ENCODE measurements at regions not wholly inside any gene's neighbourhood (a gene's known extent, or its start where the extent isn't known, plus 50 kb on each side); places are given as distances from the start of the nearest gene placed in this dataset.
"Not testable (repeated sequence)": the region's sequence is repeated elsewhere in the genome, so short reads cannot be mapped to it uniquely, and the experiment has no call there.

DNA sequence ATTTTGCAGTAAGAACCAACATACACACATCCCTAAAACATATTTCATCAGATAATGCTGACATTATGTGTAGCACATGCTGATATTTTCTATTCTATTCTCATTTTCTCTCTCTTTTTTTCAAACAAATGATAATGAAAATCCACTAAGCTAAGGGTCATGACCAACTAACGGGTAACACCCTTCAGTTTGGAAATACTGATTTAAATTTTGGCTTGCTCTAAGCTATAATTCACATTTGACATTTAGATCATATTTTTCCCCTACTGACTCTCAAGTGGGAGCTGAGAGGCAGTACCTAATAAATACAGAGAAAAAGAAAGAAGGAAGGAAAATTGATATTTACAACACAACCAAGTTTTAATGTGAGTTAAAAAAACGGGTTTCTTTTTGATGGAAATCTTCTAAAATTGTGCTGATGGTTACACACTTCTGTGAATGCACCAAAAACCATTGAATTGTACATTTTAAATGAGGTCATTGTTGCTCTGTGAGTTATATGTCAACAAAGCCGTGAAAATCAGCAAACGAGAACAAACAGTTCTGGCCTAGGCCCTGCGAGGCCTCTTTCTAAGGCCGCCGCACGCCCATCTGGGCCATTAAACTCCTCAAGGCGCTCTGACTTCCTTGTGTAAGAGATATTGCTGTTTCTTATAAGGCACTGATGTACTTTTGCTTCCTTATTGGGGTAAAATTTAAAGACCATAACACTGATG lies 124.2 kb downstream of the GALR1 start:
- DNase-seq: no peak

DNA sequence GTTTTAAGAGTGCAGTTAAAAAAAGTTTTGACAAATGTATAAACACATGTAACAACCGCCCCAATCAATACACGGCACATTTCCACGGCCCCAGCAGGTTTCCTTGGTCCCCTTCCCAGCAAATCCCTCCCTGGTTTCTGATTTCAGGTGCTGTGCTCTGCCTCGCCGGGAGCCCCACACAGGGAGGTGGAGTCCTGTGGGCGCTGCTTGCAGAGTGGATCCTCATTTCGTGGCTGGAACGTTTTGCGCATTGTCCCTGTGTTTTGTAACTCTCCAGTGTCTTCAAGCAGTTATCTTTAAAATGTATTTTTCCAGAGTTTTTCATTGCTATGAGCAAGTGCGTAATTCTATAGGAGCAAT lies 124.8 kb downstream of the GALR1 start:
- no peak for DNase-seq

DNA sequence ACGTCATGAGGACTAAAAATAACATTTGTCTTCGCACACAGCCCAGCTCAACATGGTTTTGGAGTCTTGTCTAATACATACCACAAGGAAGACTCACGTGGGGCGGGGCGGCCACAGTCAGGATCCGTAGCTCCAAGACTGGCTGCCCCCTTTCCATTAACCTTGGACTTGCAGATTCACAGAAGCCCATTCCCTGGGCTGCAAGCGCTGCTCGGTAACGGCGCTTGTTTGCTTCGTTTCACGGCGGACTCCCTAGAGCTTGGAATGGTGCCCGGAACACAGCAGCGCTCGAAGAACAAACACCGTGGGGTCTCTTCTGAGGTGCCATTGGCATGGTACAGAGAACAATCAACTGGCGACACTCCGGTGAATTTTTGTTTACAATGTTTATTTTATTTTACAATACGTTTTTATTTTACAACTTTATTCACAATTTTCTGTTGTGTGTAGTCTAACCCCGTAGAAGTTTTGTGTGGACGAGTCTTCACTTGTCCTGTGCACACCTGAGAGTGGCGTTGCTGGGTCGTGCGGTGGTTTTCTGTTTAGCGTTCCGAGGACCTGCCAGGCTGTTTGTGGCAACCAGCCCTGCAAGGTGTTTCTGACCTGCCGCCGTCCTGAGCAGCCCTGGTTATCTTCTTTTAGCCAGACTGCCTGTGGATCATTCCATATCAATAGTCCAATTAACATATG lies 126.5 kb downstream of the GALR1 start:
- DNase-seq: no peak

DNA sequence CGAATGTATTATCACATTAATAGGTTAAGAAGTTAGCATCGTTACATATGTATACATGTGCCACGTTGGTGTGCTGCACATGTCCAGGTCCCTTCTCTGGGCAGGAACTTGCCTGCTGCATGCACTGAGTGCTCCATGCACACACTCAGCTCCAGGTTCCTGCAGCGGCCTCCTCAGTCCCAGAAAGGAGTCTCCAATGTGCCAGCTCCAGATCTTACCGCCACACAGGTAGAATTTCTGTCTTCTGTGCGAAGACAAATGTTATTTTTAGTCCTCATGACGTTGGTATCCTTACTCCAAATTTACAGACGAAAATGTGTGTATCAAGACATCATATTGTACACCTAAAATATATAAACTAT lies 127.1 kb downstream of the GALR1 start:
- no peak for DNase-seq

DNA sequence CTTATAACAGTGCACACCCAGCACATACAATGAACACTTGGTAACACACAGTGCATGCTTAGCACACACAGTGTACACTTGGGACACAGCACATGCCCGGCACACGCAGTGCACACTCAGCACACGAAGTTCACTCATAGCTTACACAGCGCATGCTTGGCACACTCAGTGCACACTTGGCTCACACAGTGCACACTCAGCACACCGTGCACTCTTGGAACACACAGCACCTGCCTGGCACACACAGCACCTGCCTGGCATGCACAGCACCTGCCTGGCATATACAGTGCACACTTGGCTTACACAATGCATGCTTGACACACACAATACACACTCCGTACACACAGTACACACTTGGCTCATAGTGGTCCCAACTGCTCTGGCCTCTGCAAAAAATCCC lies 128.2 kb downstream of the GALR1 start:
- DNase-seq: no peak

DNA sequence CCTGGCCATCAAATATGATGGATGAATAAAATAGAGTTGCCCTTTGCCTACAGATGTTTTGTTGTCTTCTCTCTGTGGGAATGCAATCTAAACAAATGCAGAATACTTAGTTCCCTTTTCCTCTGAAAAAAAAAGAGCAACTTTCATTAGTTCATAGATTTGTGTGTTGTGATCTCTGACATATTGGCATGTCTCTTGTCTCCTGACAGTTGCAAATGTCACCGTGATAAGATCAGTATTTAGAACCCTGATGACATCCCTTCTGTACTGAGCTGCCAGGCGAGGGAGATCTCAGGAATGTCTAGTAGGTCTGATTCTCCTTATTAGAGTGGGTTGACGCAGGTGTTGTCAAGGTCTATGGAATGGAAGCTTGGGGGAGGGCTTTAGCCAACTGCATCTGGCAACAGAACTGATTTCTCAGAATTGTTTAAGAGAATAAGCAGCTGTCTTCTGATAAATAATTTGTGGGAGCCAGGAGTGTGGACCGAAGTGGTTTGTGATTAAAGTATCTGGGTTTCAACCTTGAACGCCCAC lies 130.4 kb downstream of the GALR1 start:
- DNase-seq: no peak

DNA sequence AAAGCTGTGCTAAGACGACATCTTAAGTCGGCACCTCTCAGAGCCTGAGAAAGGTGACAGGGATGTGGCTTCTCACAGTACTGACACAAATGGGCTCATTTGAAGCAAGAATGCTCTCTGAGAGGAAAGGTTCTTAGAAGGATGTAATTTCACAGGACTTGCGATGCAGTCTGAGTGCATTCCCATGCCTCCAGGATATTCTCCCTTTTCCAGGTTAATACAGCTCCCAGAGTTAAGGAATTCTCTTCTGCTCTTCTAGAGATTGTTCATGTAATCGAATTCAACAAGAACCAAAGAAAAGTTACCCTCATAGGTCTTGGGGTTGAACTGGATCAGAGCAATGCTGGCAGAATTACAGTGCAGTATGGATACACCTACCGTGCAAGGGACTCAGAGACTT lies 131.0 kb downstream of the GALR1 start:
- DNase-seq: no peak

DNA sequence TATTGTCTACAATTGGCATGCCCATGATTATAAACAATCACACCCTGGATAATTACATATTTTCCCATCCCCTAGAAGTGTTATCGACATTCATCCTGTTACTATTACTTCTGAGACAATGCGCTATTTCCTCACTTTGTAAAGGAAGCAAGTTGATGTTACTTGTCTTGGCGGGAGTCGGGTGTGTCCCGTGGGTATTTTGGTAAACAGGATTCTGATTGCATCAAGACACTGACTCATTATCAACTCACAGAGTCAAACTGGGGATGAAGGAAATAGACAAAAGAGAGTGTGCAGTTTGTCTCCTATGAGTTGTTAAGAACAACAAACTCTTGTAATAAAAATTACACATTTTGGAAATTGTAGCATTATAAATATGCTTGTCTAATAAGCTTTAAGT lies 142.7 kb downstream of the GALR1 start:
- DNase-seq: no peak

DNA sequence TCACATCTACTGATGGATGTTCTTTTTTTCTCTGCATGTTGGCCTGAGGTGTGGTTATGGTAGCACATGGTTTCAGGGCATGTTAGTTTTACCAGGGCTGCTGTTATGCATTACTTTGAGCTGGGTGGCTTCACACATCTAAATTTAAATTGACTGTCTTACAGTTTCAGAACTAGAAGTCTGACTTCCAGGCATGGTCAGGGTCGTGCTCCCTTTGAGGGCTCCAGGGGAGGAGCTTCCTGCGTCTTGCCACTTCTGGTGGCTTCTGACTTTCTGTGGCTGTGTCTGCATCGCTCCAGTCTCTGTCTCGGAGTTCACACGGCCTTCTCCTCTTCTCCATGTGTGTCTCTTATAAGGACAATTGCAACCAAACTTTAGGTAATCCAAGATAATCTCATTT lies 143.9 kb downstream of the GALR1 start:
- no peak for DNase-seq

DNA sequence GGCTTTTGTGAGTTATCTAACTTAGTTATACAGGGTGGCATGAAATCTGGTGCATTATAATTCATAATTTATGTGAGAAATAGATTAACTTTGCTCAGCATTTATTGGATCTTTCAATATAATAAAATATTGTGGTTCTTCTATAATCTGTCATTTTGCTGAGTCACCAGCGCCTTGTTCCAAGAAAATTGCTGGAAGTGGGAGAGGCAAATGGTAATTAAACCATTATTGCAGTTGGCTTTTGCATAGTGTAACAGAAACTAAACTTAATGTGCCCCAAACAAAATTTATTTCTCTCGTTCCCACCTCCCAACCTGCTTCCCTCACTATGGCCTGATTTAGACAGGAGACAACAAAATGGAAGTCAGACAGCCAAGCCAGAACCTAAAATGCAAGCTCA lies 146.3 kb downstream of the GALR1 start:
- no peak for DNase-seq

DNA sequence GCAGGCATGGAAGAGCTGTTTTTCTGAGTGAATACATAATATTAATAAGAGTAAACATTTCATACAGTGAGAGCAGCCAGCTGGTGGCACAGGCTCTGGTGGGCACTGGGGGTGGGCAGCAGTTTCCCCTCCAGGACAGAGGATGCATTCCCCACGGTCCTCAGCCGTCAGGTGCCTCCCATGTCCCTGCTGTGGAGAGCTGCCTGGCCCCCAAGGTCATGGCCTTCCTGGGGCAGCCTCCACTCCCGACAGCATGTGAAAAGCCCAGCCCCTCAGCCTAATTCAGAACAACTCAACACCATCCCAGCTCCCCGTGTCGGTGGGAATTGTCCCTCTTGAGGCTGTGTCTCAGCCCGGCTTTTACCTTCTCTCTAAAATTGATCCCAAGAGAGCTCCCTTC lies 147.4 kb downstream of the GALR1 start:
- DNase-seq: no peak

DNA sequence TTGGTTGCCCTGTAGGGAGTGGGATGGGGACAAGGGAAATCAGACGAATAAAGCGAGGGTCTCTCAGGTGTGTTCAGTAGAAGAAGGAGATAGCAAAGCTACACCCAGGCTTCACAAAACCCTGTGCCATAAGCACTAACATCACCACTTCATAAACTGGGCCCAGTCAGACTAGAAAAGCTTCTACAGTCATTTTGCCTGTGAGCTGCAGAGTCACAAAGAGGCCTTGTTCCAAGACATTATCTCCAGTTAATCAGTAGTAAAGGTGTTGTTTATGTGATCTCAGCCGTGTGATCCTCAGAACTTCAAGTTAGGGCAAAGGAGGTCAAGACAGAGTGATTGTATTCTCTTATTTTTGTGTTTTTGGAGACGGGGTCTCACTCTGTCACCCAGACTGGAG lies 148.0 kb downstream of the GALR1 start:
- DNase-seq: no peak

DNA sequence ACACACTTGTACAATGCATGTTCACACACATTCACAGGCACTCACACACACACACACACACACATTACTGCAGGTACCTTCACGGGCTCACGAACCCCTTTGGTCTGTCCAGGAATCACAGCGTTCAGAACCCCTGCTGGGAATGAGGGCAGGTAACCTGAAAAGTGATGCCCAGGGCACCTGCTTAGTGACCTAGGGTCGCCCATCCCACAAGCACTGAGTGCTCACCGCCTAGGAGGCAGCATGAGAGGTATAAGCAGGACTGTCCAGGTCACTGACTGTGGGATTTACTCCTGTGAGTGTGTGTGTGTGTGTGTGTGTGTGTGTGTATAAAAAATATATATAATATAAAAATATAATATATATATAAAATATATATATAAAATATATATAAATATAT lies 150.9 kb downstream of the GALR1 start:
- DNase-seq: no peak

DNA sequence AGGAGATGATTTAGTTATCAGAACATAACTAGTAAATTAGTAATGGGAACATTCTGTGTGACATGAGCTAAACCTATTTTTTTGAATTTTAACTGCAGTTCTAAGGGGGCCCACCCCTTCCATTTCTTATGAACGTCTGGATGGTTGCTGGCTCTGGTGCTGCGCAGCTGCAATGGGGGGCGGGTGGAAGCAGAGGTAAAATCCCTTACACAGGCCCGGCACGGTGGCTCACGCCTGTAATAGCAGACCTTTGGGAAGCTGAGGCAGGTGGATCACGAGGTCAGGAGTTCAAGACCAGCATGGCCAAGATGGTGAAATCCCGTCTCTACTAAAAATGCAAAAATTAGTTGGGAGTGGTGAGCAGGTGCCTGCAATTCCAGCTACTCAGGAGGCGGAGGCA lies 151.5 kb downstream of the GALR1 start:
- no peak for DNase-seq

DNA sequence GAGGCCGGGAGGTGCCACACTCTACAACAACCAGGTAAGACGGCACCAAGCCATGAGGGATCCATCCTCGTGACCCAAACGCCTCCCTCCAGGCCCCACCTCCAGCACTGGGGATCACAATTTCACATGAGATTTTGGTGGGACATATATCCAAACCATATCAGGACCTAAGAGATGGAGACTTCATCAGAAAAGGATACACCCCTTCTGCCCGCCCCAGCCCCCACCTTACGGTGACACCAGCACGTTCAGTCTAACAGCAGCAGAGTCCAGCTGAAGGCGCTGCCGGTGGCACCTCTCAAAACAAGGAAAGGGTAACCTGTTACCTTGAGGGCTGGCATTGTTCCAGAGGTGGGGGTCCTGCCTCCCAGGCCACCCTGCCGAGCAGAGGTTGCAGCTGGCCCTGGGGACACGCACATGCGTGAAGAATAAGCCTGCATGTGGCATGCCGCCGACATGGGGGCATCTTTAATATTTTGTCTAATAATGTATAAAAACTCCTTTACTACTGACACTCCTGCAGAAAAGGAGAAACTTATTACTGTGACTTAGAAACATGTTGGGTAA lies 154.4 kb downstream of the GALR1 start:
- DNase-seq: no peak

DNA sequence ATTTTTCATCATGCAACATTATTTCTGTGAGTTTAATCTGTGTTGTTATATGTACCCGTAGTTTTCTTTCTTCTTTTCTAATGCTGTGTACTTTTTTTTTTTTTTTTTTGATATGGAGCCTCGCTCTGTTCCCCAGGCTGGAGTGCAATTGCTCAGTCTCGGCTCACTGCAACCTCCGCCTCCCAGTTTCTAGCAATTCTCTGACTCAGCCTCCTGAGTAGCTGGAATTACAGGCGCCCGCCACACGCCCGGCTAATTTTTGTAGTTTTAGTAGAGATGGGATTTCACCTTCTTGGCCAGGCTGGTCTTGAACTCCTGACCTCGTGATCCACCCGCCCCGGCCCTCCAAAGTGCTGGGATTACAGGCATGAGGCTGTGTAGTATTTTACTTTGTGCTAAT lies 155.4 kb downstream of the GALR1 start:
- DNase-seq: no peak

DNA sequence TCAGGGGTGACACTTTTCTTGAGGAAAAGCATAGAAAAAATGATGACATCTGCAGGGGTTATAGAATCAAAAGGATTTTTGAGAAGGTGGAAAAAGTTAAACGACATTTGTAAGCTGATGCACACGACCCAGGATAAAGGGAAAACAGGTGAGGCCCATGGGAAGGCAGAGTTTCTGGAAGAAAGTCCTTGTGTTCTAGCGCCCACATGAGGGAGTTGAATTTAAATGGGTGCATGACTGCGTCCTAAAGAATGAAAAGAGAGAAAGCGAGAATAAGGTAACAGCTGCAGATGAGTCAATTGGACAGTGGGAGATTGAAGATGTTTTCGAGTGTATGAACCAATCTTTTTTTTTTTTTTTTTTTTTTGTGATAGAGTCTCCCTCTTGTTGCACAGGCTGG lies 158.1 kb downstream of the GALR1 start:
- no peak for DNase-seq

DNA sequence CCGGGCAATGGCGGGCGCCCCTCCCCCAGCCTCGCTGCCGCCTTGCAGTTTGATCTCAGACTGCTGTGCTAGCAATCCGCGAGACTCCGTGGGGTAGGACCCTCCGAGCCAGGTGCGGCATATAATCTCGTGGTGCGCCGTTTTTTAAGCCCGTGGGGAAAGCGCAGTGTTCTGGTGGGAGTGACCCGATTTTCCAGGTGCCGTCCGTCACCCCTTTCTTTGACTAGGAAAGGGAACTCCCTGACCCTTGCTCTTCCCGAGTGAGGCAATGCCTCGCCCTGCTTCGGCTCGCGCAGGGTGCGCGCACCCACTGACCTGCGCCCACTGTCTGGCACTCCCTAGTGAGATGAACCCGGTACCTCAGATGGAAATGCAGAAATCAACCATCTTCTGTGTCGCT lies 171.9 kb downstream of the GALR1 start:
- DNase-seq: not testable (repeated sequence)

DNA sequence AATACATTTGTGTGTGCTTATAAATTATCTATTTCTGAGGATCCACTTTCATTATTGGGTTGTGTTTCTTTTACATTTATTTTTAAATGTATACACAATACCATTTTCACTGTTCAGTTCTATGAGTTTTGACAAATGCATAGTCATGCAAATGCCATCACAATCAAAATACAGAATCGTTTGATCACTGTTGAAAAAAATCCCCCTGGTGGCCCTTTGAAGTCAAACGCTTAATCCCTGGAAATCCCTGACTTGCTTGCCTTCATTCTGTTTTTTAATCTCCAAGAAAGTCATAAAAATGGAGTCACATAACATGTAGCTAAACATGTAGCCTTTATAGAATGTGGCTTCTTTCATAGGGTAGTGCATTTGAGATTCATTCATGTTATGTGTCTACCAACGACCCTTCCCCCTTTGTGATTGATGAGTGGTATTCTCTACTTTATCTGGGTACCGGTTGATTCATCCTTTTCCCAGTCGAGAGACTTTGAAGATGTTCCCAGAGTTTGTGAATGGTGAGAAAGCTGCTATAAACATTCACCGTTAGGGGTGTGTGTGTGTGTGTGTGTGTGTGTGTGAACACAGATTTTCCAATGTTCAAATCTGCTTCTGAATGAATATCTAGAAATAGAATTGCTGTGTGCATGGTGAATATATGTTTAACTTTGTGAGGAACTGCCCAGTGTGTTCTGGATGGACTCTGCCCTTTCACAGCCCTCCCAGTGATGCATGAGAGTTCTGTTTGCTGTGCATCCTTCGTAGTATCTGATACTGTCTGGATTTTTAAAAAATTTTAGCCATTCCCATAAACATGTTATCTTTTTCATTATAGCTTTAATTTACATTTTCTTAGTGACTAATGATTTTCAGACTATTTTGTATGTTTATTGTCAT lies 173.6 kb downstream of the GALR1 start:
- no peak for DNase-seq

DNA sequence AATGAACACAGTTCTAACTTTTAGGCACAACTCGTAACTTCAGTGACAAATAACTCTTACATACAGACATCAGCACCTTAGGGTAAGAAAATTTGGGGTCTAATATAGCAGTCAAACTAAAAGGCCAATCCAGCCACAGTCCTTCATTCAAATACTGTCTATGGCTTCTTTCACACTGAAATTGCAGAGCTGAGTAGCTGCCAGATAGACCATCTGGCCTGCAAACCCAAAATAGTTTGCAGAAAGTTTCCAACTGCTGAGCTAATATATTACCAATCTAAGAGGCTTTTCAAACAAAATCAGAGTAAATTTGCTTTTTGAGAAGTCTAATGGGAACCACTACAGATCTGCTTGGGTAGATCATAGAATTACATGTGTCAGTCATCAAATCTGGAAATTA lies 183.4 kb downstream of the GALR1 start:
- DNase-seq: no peak

DNA sequence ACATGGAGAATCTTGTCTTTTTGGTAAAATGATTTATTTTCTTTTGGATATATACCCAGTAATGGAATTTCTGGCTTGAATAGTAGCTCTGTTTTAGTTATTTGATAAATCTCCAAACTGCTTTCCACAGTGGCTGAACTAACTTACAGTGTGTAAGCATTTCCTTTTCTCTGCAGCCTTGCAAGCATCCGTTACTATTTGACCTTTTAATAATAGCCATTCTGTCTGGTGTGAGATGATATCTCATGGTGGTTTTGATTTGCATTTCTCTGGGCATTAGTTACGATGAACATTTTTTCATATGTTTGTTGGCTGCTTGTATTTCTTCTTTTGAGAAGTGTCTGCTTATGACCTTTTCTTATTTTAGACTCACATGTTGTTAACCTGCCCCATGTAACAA lies 190.2 kb downstream of the GALR1 start:
- DNase-seq: no peak

DNA sequence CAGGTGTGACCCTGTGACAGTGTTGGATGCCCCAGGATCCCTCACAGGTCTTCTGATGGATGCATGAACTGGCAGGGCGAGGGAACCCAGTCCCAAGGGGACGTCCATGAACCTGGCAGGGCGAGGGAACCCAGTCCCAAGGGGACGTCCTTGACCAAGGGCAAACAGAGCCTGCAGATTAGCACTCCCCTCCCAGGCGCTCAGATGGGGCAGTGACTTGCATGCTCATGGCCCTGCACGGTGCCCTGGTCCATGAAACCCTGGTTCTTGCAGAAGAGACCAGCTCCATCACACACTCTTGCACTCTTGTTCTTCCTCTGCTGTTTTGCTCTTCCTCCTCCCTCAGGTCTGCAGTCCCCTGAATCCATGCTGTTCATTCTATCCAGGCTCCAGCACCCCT lies 192.7 kb downstream of the GALR1 start:
- no peak for DNase-seq

DNA sequence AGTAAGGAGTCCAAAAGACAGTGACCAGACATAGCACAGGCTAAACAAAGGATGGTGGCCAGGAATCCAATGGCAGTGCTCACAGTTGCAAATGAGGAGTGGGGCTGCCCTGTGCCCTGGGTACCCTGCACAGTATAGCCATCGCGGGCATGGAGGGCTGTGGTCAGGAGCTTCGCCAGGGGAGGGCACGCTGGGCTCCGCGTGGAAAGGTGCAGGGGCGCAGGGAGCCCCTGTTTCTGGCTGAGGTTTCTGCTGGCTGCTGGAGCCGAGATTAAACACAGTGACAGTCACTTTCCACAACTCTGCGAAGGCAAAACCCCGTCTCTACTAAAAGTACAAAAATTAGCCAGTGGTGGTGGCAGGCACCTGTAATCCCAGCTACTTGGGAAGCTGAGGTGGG lies 194.7 kb downstream of the GALR1 start:
- DNase-seq: no peak
